Right lobe of liver (tissue), 4 donors: ENCODE measurements at regions not wholly inside any gene's neighbourhood (a gene's known extent, or its start where the extent isn't known, plus 50 kb on each side); places are given as distances from the start of the nearest gene placed in this dataset.

Experiments used
- CTCF ChIP-seq, 4 donors: fragments of 200-600 bp in 3 of 4; fragments of 450-650 bp in 1 of 4; IDR thresholded peaks; one replicate each; pipeline versions ENCODE4 v1.5.1 to v1.8.0; 2016 to 2022; ENCODE audit warnings: antibody characterized with exemption in 4 of 4, mild to moderate bottlenecking in 2 of 4
- POLR2A ChIP-seq: fragments of 450-650 bp; IDR thresholded peaks from one replicate; pipeline ENCODE4 v1.6.1; 2017; ENCODE audit warnings: antibody characterized with exemption, mild to moderate bottlenecking
- donor health status: DM: no; HTN: no; CAD: no.
- donor health status: DM: no; HTN: no; CAD: no.
- donor health status: DM: no; HTN: yes; CAD: no.

GRCh38 chr1:238312969-238313368, 422.2 kb upstream of the ZP4 start:
- no peak for TF ChIP-seq CTCF (IDR thresholded peaks at IDR 0.05)
- no peak for TF ChIP-seq POLR2A
